ENCODE measurements at regions not wholly inside any gene's neighbourhood (a gene's known extent, or its start where the extent isn't known, plus 50 kb on each side); places are given as distances from the start of the nearest gene placed in this dataset.
"Not testable (repeated sequence)": the region's sequence is repeated elsewhere in the genome, so short reads cannot be mapped to it uniquely, and the experiment has no call there.

GRCh38 chr2:87196720-87197388 is 175.2 kb upstream of the PLGLB1 start:
- DNase-seq (ENCODE audit: low read depth, low spot score); H3K27ac ChIP-seq: not testable (repeated sequence)

- not testable (repeated sequence) for DNase-seq (ENCODE audit: low read depth, low spot score); H3K27ac ChIP-seq
Observed at GRCh38 chr2:87198422-87198821, 176.8 kb upstream of the PLGLB1 start.

GRCh38 chr2:87199228-87199627 is 177.6 kb upstream of the PLGLB1 start:
- H3K27ac ChIP-seq; DNase-seq (ENCODE audit: low read depth, low spot score): not testable (repeated sequence)

- H3K27ac ChIP-seq; DNase-seq (ENCODE audit: low read depth, low spot score): not testable (repeated sequence)
Observed at GRCh38 chr2:87204569-87205147, 183.0 kb upstream of the PLGLB1 start.

DNA sequence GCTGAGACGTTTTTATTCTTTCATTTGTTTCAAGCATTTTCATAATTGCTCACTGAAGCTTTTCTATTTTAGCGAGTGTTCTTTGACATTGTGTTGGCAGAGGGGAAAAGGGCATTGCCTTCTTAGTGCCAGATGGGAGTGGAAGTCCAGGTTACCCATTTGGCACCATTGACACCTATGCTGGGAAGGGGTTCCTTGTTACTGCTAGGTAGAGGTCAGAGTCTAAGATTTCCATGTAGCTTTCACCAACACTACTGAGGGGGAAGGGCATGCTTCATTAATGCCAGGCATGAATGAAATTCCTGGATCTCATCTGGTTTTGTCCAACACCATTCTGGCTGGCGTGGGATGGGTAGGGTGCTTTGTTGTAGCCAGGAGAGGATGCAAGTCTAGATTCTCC is 191.3 kb upstream of the PLGLB1 start:
- DNase-seq (ENCODE audit: low read depth, low spot score); H3K27ac ChIP-seq: not testable (repeated sequence)

DNA sequence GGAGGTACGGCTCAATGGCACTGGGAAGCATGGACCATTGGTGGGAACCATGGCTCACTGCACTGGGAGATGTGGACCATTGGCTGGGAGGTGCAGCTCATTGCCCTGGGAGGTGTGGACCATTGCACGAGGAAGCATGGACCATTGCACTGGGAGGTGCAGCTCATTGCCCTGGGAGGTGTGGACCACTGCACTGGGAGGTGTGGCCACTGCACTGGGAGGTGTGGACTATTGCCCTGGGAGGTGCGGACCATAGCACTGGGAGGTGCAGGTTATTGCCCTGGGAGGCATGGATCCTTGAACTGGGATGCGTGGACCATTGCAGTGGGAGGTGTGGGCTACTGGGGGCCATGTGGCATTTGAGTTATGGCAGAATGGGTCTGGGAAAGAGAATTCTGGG is 195.4 kb upstream of the PLGLB1 start:
- DNase-seq (ENCODE audit: low read depth, low spot score); H3K27ac ChIP-seq: not testable (repeated sequence)

DNA sequence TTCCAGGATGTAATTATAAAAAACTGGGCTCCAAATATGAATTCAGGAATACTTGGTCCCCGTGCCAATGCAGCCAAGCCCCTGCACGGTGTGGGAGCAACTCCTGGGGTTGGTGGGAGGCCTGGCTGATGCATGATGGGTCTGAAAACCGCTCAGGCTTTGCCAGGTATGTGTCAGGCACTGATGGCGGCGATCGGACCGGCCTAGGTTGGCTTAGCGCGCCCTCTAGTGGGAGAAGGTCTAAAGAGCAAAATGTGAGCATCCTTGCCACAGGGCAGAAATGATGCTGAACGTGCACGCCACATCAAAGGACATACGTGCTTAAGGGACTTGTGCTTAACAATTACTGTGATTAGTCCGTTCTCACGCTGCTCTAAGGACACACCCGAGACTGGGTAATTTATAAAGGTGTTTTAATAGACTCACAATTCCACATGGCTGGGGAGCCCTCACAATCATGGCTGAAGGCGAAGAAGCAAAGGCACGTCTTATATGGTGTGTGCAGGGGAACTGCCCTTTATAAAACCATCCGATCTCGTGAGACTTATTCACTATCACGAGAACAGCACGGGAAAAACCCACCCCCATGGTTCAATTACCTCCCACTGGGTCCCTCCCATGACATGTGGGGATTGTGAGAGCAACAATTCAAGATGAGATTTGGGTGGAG is 196.2 kb upstream of the PLGLB1 start:
- H3K27ac ChIP-seq; DNase-seq (ENCODE audit: low read depth, low spot score): not testable (repeated sequence)

DNA sequence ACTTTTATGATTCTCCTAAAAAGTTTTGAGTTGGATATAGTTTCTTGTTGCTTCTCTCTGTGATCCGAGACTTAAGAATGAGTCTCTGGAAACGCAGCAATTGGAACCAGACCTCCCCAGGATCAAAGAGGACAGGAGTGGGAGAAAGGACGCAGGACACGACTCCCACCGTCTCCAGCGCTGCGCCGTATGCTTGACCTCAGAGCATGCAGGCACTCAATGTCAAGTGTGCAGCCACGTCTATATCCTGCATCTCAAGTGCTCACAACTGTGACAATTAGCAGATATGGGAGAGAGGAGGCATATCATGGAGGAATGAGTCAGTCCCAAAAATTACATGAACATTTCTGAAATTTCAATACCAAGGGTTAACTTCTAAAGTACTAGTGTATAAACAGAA is 199.0 kb upstream of the PLGLB1 start:
- not testable (repeated sequence) for DNase-seq (ENCODE audit: low read depth, low spot score); H3K27ac ChIP-seq

GRCh38 chr2:87222131-87222530 is 200.5 kb upstream of the PLGLB1 start:
- DNase-seq (ENCODE audit: low read depth, low spot score); H3K27ac ChIP-seq: not testable (repeated sequence)

DNA sequence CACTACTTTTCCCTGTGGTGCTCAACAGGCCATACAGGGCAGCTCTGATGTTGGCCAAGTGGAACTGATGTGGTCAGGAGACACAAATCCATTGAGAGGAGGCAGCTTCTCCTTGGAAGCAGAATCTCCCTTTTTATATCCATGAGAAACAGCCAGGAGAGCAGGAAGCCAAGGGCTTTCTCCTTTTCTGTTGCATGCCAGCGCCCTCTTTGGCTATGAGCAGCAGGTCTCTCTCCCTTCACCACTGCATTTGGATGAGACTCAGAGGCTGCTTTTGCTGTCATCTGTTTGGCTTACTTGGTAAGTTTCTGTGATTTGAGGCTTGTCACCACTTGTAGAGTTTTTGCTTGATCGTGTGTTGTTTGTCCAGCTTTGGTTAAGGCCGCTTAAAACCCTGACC is 202.2 kb upstream of the PLGLB1 start:
- not testable (repeated sequence) for DNase-seq (ENCODE audit: low read depth, low spot score); H3K27ac ChIP-seq

- DNase-seq (ENCODE audit: low read depth, low spot score); H3K27ac ChIP-seq: not testable (repeated sequence)
Observed at GRCh38 chr2:87229091-87229689, 207.5 kb upstream of the PLGLB1 start.

- DNase-seq (ENCODE audit: low read depth, low spot score); H3K27ac ChIP-seq: not testable (repeated sequence)
Observed at GRCh38 chr2:87229964-87230363, 208.3 kb upstream of the PLGLB1 start.

GRCh38 chr2:87235333-87235981 is 213.8 kb upstream of the PLGLB1 start:
- DNase-seq (ENCODE audit: low read depth, low spot score); H3K27ac ChIP-seq: not testable (repeated sequence)

DNA sequence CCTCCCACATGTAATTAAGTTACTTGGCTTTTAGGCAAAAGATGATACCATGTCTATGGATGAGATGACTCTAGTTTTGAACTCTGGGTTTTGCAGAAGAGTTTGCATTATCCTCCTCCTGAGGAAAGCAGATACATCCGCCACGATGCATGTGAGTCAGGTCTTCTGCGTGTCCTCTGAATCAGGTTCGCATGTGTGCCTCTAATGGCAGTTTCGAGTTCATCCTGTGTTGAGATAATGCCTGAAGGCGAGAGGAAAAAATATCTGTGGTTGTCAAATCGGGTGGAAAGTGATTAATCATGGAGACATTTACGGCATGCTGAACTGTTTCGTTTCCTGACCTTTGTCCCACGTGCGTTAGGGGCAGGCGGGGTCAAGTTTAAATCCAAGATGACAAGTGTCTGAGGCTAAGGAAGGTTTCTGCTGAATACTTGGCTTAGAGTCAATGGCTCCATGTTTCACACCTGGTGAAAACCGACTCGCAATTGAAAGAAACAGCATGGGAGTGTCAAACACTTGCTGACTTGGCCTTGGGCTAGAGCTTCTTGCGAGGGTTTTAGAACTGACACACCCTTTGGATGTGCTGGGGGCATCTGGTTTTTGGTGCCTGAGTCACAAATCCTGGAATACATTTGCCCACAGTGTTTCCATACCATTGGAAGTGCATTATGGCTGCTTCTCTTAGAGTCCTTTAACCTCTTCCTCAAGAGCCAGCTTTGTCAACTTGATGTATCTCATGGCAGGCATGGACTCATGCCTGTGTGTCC is 216.1 kb upstream of the PLGLB1 start:
- not testable (repeated sequence) for DNase-seq (ENCODE audit: low read depth, low spot score); H3K27ac ChIP-seq

GRCh38 chr2:87239558-87240215 is 218.0 kb upstream of the PLGLB1 start:
- DNase-seq (ENCODE audit: low read depth, low spot score); H3K27ac ChIP-seq: not testable (repeated sequence)

DNA sequence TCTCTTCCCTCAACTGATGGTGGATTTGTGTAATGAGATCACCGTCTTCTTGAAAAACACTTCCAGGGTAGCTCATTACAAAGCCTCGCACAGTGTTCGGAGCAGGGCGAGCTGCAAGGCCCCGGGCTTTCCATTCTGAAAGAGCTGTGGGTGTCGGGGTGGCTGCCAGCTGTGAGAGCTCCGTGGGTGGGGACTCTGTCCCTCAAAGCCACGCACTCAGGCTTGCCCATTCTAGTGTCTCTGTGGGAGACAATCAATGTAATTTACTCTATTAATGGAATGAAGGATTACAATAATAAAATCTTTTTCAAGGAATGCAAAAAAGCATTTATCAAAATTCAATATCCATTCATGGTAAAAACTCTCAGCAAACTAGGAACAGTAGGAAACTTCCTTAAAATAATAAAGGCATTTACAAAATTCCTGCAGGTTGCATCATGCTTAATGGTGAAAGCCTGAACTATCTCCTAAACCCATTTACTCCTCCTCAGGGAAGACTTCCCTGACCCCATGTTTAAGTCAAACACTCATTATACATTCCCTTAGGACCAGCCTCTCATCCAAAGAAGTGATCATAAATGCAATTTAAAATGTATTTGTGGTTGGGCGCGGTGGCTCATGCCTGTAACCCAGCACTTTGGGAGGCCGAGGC is 224.5 kb upstream of the PLGLB1 start:
- DNase-seq (ENCODE audit: low read depth, low spot score); H3K27ac ChIP-seq: not testable (repeated sequence)

DNA sequence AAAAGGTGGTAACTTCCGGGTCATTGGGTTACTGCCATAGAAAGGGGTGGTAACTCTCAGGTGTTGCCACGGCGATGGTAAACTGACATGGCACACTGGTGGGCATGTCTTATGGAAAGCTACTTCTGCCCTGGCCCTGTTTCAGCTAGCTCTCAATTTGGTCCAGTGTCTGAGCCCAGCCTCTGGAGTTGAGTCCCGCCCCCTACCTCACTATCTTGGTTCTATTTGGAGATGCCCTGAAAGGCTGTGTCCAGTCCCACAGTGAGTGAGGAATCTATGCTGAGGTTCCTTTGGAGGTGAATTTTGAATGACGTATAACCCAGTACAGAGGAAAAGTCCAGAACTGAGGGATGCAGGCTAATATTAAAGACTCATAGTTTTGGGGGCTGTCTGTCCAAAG is 230.4 kb upstream of the PLGLB1 start:
- not testable (repeated sequence) for H3K27ac ChIP-seq; DNase-seq (ENCODE audit: low read depth, low spot score)

DNA sequence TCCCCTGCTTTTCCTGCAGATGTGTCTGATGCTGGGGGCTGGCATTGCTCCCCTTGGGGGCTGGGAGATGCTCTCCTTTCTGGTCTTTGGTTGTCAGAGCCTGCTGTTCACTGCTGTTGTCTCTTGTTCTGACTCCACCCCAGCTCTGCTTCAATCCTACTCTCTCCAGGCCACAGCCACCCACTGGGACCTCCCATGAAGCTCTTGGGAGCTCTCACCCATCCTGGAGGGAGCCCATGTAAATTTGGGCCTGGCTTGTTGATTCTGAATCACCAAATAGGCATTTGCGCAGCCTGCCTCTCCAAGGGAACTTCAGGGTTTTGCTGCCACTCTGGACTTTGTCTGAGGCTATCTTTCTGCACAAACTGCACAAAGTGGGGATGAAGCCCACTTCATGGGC is 232.9 kb upstream of the PLGLB1 start:
- not testable (repeated sequence) for DNase-seq (ENCODE audit: low read depth, low spot score); H3K27ac ChIP-seq

GRCh38 chr2:87255410-87255809 is 233.8 kb upstream of the PLGLB1 start:
- not testable (repeated sequence) for H3K27ac ChIP-seq; DNase-seq (ENCODE audit: low read depth, low spot score)
